ENCODE measurements at regions not wholly inside any gene's neighbourhood (a gene's known extent, or its start where the extent isn't known, plus 50 kb on each side); places are given as distances from the start of the nearest gene placed in this dataset.

GRCh38 chr11:19366992-19367709 lies 126.4 kb upstream of the E2F8 start:
- TF ChIP-seq CTCF (IDR thresholded peaks at IDR 0.05; ENCODE audit: insufficient read depth, low read length) (no peak), GABPA (IDR thresholded peaks at IDR 0.05; ENCODE audit: low read depth) (no peak), SPI1 (IDR thresholded peaks at IDR 0.05; ENCODE audit: borderline replicate concordance, low read depth) (no peak)

Data from HL-60 (cell line).